Suprapubic skin (tissue), 4 donors: ENCODE measurements at regions not wholly inside any gene's neighbourhood (a gene's known extent, or its start where the extent isn't known, plus 50 kb on each side); places are given as distances from the start of the nearest gene placed in this dataset.

Experiments
- CTCF ChIP-seq, 2 donors: fragments of 200-600 bp in 1 of 2; fragments of 450-650 bp in 1 of 2; sonication (generic) in 1 of 2; IDR thresholded peaks; one replicate each; pipeline ENCODE4 v1.5.1; 2016 to 2019; ENCODE audit warnings: antibody characterized with exemption in 2 of 2, mild to moderate bottlenecking in 1 of 2, moderate library complexity in 1 of 2
- EP300 ChIP-seq: sonication (generic); formaldehyde crosslinking; IDR thresholded peaks from one replicate; pipeline ENCODE4 v1.6.1; 2017; ENCODE audit warnings: antibody characterized with exemption
- POLR2A ChIP-seq, 2 donors: fragments of 450-650 bp; IDR thresholded peaks; one replicate each; pipeline ENCODE4 v1.6.1; 2017; ENCODE audit warnings: antibody characterized with exemption in 2 of 2, mild to moderate bottlenecking in 2 of 2, moderate library complexity in 2 of 2
- POLR2AphosphoS5 ChIP-seq, 3 donors: sonication (generic); formaldehyde crosslinking; IDR thresholded peaks; one replicate each; pipeline ENCODE4 v1.6.1; 2017; ENCODE audit warnings: antibody characterized with exemption in 3 of 3

GRCh38 chr3:39718674-39719595 lies 90.5 kb upstream of the MYRIP start:
- TF ChIP-seq EP300: no peak
- no peak for TF ChIP-seq CTCF (IDR thresholded peaks at IDR 0.05)
- no peak for TF ChIP-seq POLR2A (IDR thresholded peaks at IDR 0.05)
- no peak for TF ChIP-seq POLR2AphosphoS5 (IDR thresholded peaks at IDR 0.05)
